Stomach (tissue), 8 donors: ENCODE measurements at regions not wholly inside any gene's neighbourhood (a gene's known extent, or its start where the extent isn't known, plus 50 kb on each side); places are given as distances from the start of the nearest gene placed in this dataset.

Experiments used
- DNase-seq, 2 donors: peaks; one replicate each; pipeline versions ENCODE4 v3.0.0 to v3.0.0-alpha.2; 2013 to 2019
- H3K27ac ChIP-seq, 5 donors: fragments of 200-600 bp in 4 of 5; sonication (generic) in 4 of 5; one replicate each; pipeline ENCODE4 v1.5.1; 2013 to 2019; ENCODE audit warnings: mild to moderate bottlenecking in 1 of 5, moderate library complexity in 1 of 5
- H3K27me3 ChIP-seq, 3 donors: fragments of 200-600 bp; sonication (generic); one replicate each; pipeline ENCODE4 v1.5.1; 2017 to 2019; ENCODE audit warnings: mixed run types in 1 of 3
- H3K36me3 ChIP-seq, 4 donors: fragments of 200-600 bp; sonication (generic); 1 replicate in 3 of 4; 2 replicates in 1 of 4; pipeline ENCODE4 v1.5.1; 2016 to 2019
- H3K4me1 ChIP-seq, 4 donors: fragments of 200-600 bp; sonication (generic); one replicate each; pipeline ENCODE4 v1.5.1; 2016 to 2019
- H3K4me3 ChIP-seq, 4 donors: fragments of 200-600 bp; sonication (generic) in 3 of 4; one replicate each; pipeline ENCODE4 v1.5.1; 2016 to 2019; ENCODE audit warnings: mild to moderate bottlenecking in 1 of 4
- H3K9me3 ChIP-seq, 4 donors: fragments of 200-600 bp; sonication (generic); one replicate each; pipeline ENCODE4 v1.5.1; 2016 to 2019
- EP300 ChIP-seq: sonication (generic); formaldehyde crosslinking; IDR thresholded peaks from one replicate; pipeline ENCODE4 v1.6.1; 2017; ENCODE audit warnings: antibody characterized with exemption
- POLR2A ChIP-seq, 4 donors: fragments of 450-650 bp; IDR thresholded peaks; one replicate each; pipeline ENCODE4 v1.6.1; 2016; ENCODE audit warnings: antibody characterized with exemption in 4 of 4, control low read depth in 2 of 4, mild to moderate bottlenecking in 1 of 4, moderate library complexity in 1 of 4
- POLR2AphosphoS5 ChIP-seq, 3 donors: sonication (generic); formaldehyde crosslinking; IDR thresholded peaks; one replicate each; pipeline ENCODE4 v1.6.1; 2016; ENCODE audit warnings: antibody characterized with exemption in 3 of 3
- WGBS, 5 donors: extraction: QIAGEN DNeasy Blood & Tissue Kit in 3 of 5; methylation state at CpG; one replicate each; pipeline versions ENCODE4 v1.1.5 to v1.1.7; 2013 to 2018; 5-methylcytosine and 5-hydroxymethylcytosine counted together
- intact Hi-C: fragments of 100-400 bp; cut with DNase I; formaldehyde crosslinking; loops from one replicate; pipeline ENCODE4 v1.15.1; 2023; ENCODE audit warnings: low total_unique reads
- TF ChIP-seq, protein P1 (sequence below), 7 experiments: fragments of 450-650 bp in 4 of 7; fragments of 200-600 bp in 3 of 7; sonication (generic) in 3 of 7; IDR thresholded peaks; one replicate each; pipeline ENCODE4 v1.5.1; 2016 to 2019; ENCODE audit warnings: antibody characterized with exemption in 7 of 7, control low read depth in 2 of 7, mild to moderate bottlenecking in 1 of 7
- donor health status: healthy with polysubstance abuse.
- donor health status: Bipolar disorder and iron deficiency.
- donor health status: healthy.

- no peaks in the 10 kb centered on the region for H3K27me3 ChIP-seq
These were observed 159.2 kb downstream of the ZPLD1 start for GRCh38 chr3:102593812-102594602.

GRCh38 chr3:102595057-102595456 lies 160.2 kb downstream of the ZPLD1 start:
- H3K9me3 ChIP-seq, result peaks cover 0 to 5% (median 0%) of the 10 kb centered on the region in 4 donors
- H3K4me3 ChIP-seq, result no peak overlapping the region
- no peak overlapping the region for H3K27ac ChIP-seq
- DNase-seq, result no peak
- TF ChIP-seq POLR2AphosphoS5 (IDR thresholded peaks at IDR 0.05), result no peak
- TF ChIP-seq, protein P1, sequence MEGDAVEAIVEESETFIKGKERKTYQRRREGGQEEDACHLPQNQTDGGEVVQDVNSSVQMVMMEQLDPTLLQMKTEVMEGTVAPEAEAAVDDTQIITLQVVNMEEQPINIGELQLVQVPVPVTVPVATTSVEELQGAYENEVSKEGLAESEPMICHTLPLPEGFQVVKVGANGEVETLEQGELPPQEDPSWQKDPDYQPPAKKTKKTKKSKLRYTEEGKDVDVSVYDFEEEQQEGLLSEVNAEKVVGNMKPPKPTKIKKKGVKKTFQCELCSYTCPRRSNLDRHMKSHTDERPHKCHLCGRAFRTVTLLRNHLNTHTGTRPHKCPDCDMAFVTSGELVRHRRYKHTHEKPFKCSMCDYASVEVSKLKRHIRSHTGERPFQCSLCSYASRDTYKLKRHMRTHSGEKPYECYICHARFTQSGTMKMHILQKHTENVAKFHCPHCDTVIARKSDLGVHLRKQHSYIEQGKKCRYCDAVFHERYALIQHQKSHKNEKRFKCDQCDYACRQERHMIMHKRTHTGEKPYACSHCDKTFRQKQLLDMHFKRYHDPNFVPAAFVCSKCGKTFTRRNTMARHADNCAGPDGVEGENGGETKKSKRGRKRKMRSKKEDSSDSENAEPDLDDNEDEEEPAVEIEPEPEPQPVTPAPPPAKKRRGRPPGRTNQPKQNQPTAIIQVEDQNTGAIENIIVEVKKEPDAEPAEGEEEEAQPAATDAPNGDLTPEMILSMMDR (IDR thresholded peaks at IDR 0.05), result no peak
- no peaks in the 10 kb centered on the region for H3K4me1 ChIP-seq
- intact Hi-C loops, result no loop called here
- WGBS, 5 donors, result 62 to 73% (median 68%) methylated on average over 3 of the region's 3 CpGs
- H3K27me3 ChIP-seq, result no peaks in the 10 kb centered on the region
- H3K36me3 ChIP-seq, result no peaks in the 10 kb centered on the region

More at GRCh38 chr3:102593812-102594602, 159.2 kb downstream of the ZPLD1 start:
- intact Hi-C loops, result no loop called here
- no peak for TF ChIP-seq POLR2AphosphoS5 (IDR thresholded peaks at IDR 0.05)
- TF ChIP-seq POLR2A (IDR thresholded peaks at IDR 0.05), result no peak
- TF ChIP-seq, protein P1 (IDR thresholded peaks at IDR 0.05), result no peak
- TF ChIP-seq EP300, result no peak
- H3K9me3 ChIP-seq, result peaks cover 0 to 5% (median 0%) of the 10 kb centered on the region in 4 donors
- no peaks in the 10 kb centered on the region for H3K36me3 ChIP-seq
- DNase-seq, result no peak
- H3K4me1 ChIP-seq, result no peaks in the 10 kb centered on the region
- no peak overlapping the region for H3K27ac ChIP-seq
- WGBS, 5 donors, result 57 to 65% (median 61%) methylated on average over 2 of the region's 2 CpGs
- no peak overlapping the region for H3K4me3 ChIP-seq

- TF ChIP-seq, protein P1 (IDR thresholded peaks at IDR 0.05), result no peak
- TF ChIP-seq EP300 (no peak), POLR2AphosphoS5 (IDR thresholded peaks at IDR 0.05) (no peak), POLR2A (IDR thresholded peaks at IDR 0.05) (no peak)
- WGBS, 5 donors, result 85 to 94% (median 89%) methylated on average over 7 of the region's 7 CpGs
- intact Hi-C loops, result no loop called here
These were observed 165.2 kb downstream of the ZPLD1 start for GRCh38 chr3:102599819-102600576.

DNA sequence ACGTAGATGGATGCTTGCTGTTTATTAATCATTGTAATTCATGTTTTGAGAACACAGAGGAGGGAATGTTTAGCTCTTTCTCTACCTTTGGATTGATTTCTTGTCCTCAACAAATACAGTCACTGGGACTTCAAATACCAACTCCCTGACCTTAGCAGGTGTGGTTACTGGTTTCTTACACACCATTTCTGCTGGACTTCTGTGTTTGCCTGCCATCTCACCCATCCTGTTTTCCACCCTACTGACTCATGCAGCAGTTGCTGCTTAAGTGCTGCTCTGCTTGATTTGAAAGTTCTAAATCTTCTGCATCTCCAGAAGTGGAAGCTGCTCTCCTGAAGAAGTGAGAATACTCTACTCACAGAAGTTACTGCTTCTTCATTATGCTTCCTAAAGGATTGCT lies 170.3 kb downstream of the ZPLD1 start:
- no peaks in the 10 kb centered on the region for H3K9me3 ChIP-seq
- H3K27ac ChIP-seq, result no peak overlapping the region
- DNase-seq, result peak in 1 of 2 donors; percentile 16
- WGBS, 5 donors, result 52 to 70% (median 59%) methylated on average over 1 of the region's 1 CpG
- intact Hi-C loops, result no loop called here
- H3K36me3 ChIP-seq, result no peaks in the 10 kb centered on the region
- H3K4me3 ChIP-seq, result no peak overlapping the region
- TF ChIP-seq POLR2A (IDR thresholded peaks at IDR 0.05) (no peak), POLR2AphosphoS5 (IDR thresholded peaks at IDR 0.05) (no peak), EP300 (no peak)
- TF ChIP-seq, protein P1 (IDR thresholded peaks at IDR 0.05), result no peak
- no peaks in the 10 kb centered on the region for H3K27me3 ChIP-seq
- no peaks in the 10 kb centered on the region for H3K4me1 ChIP-seq

More at GRCh38 chr3:102599819-102600576, 165.2 kb downstream of the ZPLD1 start:
- Histone ChIP-seq H3K4me3 (no peak overlapping the region), H3K4me1 (no peaks in the 10 kb centered on the region), H3K9me3 (no peaks in the 10 kb centered on the region), H3K27ac (no peak overlapping the region), H3K27me3 (no peaks in the 10 kb centered on the region), H3K36me3 (no peaks in the 10 kb centered on the region)
- no peak for DNase-seq
